B cell (primary cell): ENCODE measurements at regions not wholly inside any gene's neighbourhood (a gene's known extent, or its start where the extent isn't known, plus 50 kb on each side); places are given as distances from the start of the nearest gene placed in this dataset.

Experiments
- CTCF ChIP-seq: fragments of 200-600 bp; IDR thresholded peaks from one replicate; pipeline ENCODE4 v1.8.0; 2022; ENCODE audit warnings: antibody characterized with exemption, mild to moderate bottlenecking
- EZH2 ChIP-seq: IDR thresholded peaks from 2 replicates; pipeline ENCODE4 v1.6.1; 2012; ENCODE audit warnings: borderline replicate concordance, low read depth, mild to moderate bottlenecking, moderate library complexity, low read length; ENCODE audit not compliant: insufficient read depth, poor library complexity, severe bottlenecking

GRCh38 chr12:94812345-94812744 lies 162.0 kb upstream of the TMCC3 start:
- TF ChIP-seq EZH2 (no peak), CTCF (no peak)
